HepG2 (cell line): ENCODE measurements at regions not wholly inside any gene's neighbourhood (a gene's known extent, or its start where the extent isn't known, plus 50 kb on each side); places are given as distances from the start of the nearest gene placed in this dataset.

Experiments
- ATAC-seq: fragments of 200-7000 bp; cut with Tn5 transposase; 3 replicates; pipeline ENCODE4 v1.9.1; 2020; ENCODE audit warnings: mild to moderate bottlenecking, moderate library complexity
- BruUV-seq: library from RNA; stranded (reverse); fragments of 400-500 nt; replicated peaks from 2 replicates; lab custom pipeline; 2021; lab: Mats Ljungman, UMichigan
- CTCF ChIA-PET: fragments of 300-600 bp; formaldehyde crosslinking; extraction: SDS; loops from one replicate; lab custom pipeline; 2021; ENCODE audit warnings: low total read pairs, inconsistent platforms, low intra/inter-chr PET ratio; lab: Yijun Ruan, JAX
- POLR2A ChIA-PET: fragments of 350-600 bp; sonication (Branson Sonifier 250); formaldehyde crosslinking; loops from one replicate; lab custom pipeline; 2020; ENCODE audit warnings: antibody characterized with exemption, inconsistent platforms; lab: Yijun Ruan, JAX
- DNase-seq: peaks from one replicate; pipeline ENCODE4 v3.0.0-alpha.2; 2015; ENCODE audit warnings: low spot score
- FAIRE-seq: peaks from 3 replicates; lab custom pipeline; 2011; peaks lifted over from hg19 to GRCh38; lab: Jason Lieb, UNC
- H2AFZ ChIP-seq: one replicate; pipeline ENCODE4 v1.6.1; 2011; ENCODE audit warnings: low read length, inconsistent platforms
- H3K27ac ChIP-seq: fragments of 300-600 bp; 3 replicates; pipeline ENCODE4 v1.8.0; 2011; ENCODE audit warnings: mixed run types, mild to moderate bottlenecking, mixed read lengths, low read length, inconsistent platforms; ENCODE audit not compliant: insufficient read depth; ENCODE audit errors: extremely low read length
- H3K27me3 ChIP-seq, 2 experiments: fragments of 200-600 bp in 1 of 2; 2 replicates in 1 of 2; 3 replicates in 1 of 2; pipeline versions ENCODE4 v1.6.0 to v1.8.0; 2011; ENCODE audit warnings: low read length in 2 of 2, mild to moderate bottlenecking in 2 of 2, moderate library complexity in 2 of 2, inconsistent platforms in 1 of 2; ENCODE audit not compliant: insufficient read depth in 2 of 2, control insufficient read depth in 1 of 2
- H3K36me3 ChIP-seq, 2 experiments: fragments of 200-600 bp in 1 of 2; replicated peaks in 1 of 2; 2 replicates in 1 of 2; 3 replicates in 1 of 2; pipeline versions ENCODE4 v1.5.1 to v1.8.0; 2011; ENCODE audit warnings: low read length in 2 of 2, inconsistent platforms in 1 of 2; ENCODE audit not compliant: insufficient read depth in 2 of 2, control insufficient read depth in 1 of 2
- H3K4me1 ChIP-seq: 2 replicates; pipeline ENCODE4 v1.5.1; 2012; ENCODE audit warnings: low read length, inconsistent platforms; ENCODE audit not compliant: insufficient read depth
- H3K4me2 ChIP-seq: 2 replicates; pipeline ENCODE4 v1.6.0; 2011; ENCODE audit warnings: low read depth, low read length, inconsistent platforms
- H3K4me3 ChIP-seq, 3 experiments: fragments of 200-600 bp in 1 of 3; sonication (generic), shearing (Covaris generic) in 1 of 3; replicated peaks in 1 of 3; 2 replicates each; pipeline ENCODE4 v1.5.1; 2011 to 2016; ENCODE audit warnings: low read length in 3 of 3, inconsistent platforms in 2 of 3, low read depth in 2 of 3, mild to moderate bottlenecking in 2 of 3, control low read depth in 1 of 3, mixed read lengths in 1 of 3; ENCODE audit not compliant: insufficient read depth in 1 of 3
- H3K79me2 ChIP-seq: one replicate; pipeline ENCODE4 v1.6.1; 2011; ENCODE audit warnings: low read length, inconsistent platforms; ENCODE audit not compliant: insufficient read depth
- H3K9ac ChIP-seq: 2 replicates; pipeline ENCODE4 v1.6.0; 2011; ENCODE audit warnings: mild to moderate bottlenecking, low read depth, low read length, inconsistent platforms; ENCODE audit not compliant: insufficient read depth
- H3K9me3 ChIP-seq: 2 replicates; pipeline ENCODE4 v1.5.1; 2012; ENCODE audit warnings: mild to moderate bottlenecking, low read length
- H4K20me1 ChIP-seq: 2 replicates; pipeline ENCODE4 v1.6.0; 2011; ENCODE audit warnings: inconsistent platforms, mild to moderate bottlenecking, low read length, moderate library complexity; ENCODE audit not compliant: insufficient read depth
- CHCHD3 ChIP-seq: sonication (generic); formaldehyde crosslinking; IDR thresholded peaks from 2 replicates; pipeline ENCODE4 v1.8.0; 2022; ENCODE audit warnings: mild to moderate bottlenecking, missing genetic modification reagents, moderate library complexity
- HES4 ChIP-seq: sonication (generic); formaldehyde crosslinking; IDR thresholded peaks from 2 replicates; pipeline ENCODE4 v1.9.0; 2021; ENCODE audit warnings: mild to moderate bottlenecking, missing genetic modification reagents, borderline replicate concordance
- HINFP ChIP-seq: sonication (generic); formaldehyde crosslinking; IDR thresholded peaks from 2 replicates; pipeline ENCODE4 v1.4.0; 2020; ENCODE audit warnings: low read depth, mild to moderate bottlenecking, missing genetic modification reagents
- NCOA5 ChIP-seq: sonication (generic); formaldehyde crosslinking; IDR thresholded peaks from 2 replicates; pipeline ENCODE4 v1.4.0; 2020; ENCODE audit warnings: missing genetic modification reagents
- RBAK ChIP-seq: sonication (generic); formaldehyde crosslinking; IDR thresholded peaks from 2 replicates; pipeline ENCODE4 v1.5.1; 2020; ENCODE audit warnings: mild to moderate bottlenecking, missing genetic modification reagents
- RNF219 ChIP-seq: sonication (generic); formaldehyde crosslinking; IDR thresholded peaks from 2 replicates; pipeline ENCODE4 v1.5.0; 2020; ENCODE audit warnings: mild to moderate bottlenecking, missing genetic modification reagents
- SOX6 ChIP-seq, 2 experiments: fragments of 450-650 bp in 1 of 2; sonication (generic) in 1 of 2; formaldehyde crosslinking in 1 of 2; IDR thresholded peaks; 2 replicates each; pipeline versions ENCODE4 v1.4.0 to v1.6.1; 2017 to 2020; ENCODE audit warnings: antibody characterized with exemption in 1 of 2, mild to moderate bottlenecking in 1 of 2, missing genetic modification reagents in 1 of 2
- ZBTB44 ChIP-seq: sonication (generic); formaldehyde crosslinking; IDR thresholded peaks from 2 replicates; pipeline ENCODE4 v1.4.0; 2020; ENCODE audit warnings: missing genetic modification reagents
- ZEB1 ChIP-seq: IDR thresholded peaks from 2 replicates; pipeline ENCODE4 v1.6.1; 2012; ENCODE audit warnings: mild to moderate bottlenecking, low read depth, inconsistent platforms; ENCODE audit not compliant: insufficient replicate concordance
- ZNF225 ChIP-seq: sonication (generic); formaldehyde crosslinking; IDR thresholded peaks from 2 replicates; pipeline ENCODE4 v1.4.0; 2020; ENCODE audit warnings: mild to moderate bottlenecking, missing genetic modification reagents
- ZNF329 ChIP-seq: sonication (generic); formaldehyde crosslinking; IDR thresholded peaks from 2 replicates; pipeline ENCODE4 v1.9.0; 2021; ENCODE audit warnings: low read depth, mild to moderate bottlenecking, missing genetic modification reagents
- ZNF432 ChIP-seq: sonication (generic); formaldehyde crosslinking; IDR thresholded peaks from 2 replicates; pipeline ENCODE4 v1.5.0; 2020; ENCODE audit warnings: missing genetic modification reagents, mild to moderate bottlenecking, borderline replicate concordance
- ZNF572 ChIP-seq: sonication (generic); formaldehyde crosslinking; IDR thresholded peaks from 2 replicates; pipeline ENCODE4 v1.5.1; 2020; ENCODE audit warnings: mild to moderate bottlenecking, missing genetic modification reagents
- WGBS: methylation state at CpG from one replicate; pipeline ENCODE4 v1.1.6; 2017; ENCODE audit warnings: low lambda C conversion rate; 5-methylcytosine and 5-hydroxymethylcytosine counted together
- in situ Hi-C: cut with HindIII; loops from 2 replicates; pipeline ENCODE4 v1.10.0; 2017; ENCODE audit warnings: low pct_unique_long_range_greater_than_20kb; ENCODE audit not compliant: extremely low pct_ligation_motif_present
- intact Hi-C: fragments of 100-400 bp; cut with micrococcal nuclease; formaldehyde crosslinking; loops from one replicate; pipeline ENCODE4 v1.10.0; 2022; ENCODE audit not compliant: unreplicated experiment

- DNase-seq = no peak
- no peak overlapping the region for H3K4me3 ChIP-seq
- in situ Hi-C loops = no loop called here
- ATAC-seq = peak; percentile 45
- H2AFZ ChIP-seq = no peak overlapping the region
- no peaks in the 10 kb centered on the region for H3K36me3 ChIP-seq
- TF ChIP-seq ZNF572 (CRISPR knock-in tag) = no peak
- no peak for TF ChIP-seq ZNF432 (CRISPR knock-in tag)
- no peak for TF ChIP-seq CHCHD3 (CRISPR knock-in tag)
- no peak for TF ChIP-seq HES4
- no peak for TF ChIP-seq ZBTB44 (CRISPR knock-in tag)
- no peak for TF ChIP-seq HINFP (CRISPR knock-in tag)
- TF ChIP-seq NCOA5 (CRISPR knock-in tag) = no peak
- TF ChIP-seq ZNF329 (CRISPR knock-in tag) = no peak
- no peak for TF ChIP-seq RNF219
- no peak for TF ChIP-seq ZNF225 (CRISPR knock-in tag)
- no peak for TF ChIP-seq ZEB1
- no peak for TF ChIP-seq SOX6 (IDR thresholded peaks at IDR 0.05)
- TF ChIP-seq SOX6 (CRISPR knock-in tag; IDR thresholded peaks at IDR 0.05) = no peak
- no peak for TF ChIP-seq RBAK (CRISPR knock-in tag)
- no peak for FAIRE-seq
- no peaks in the 10 kb centered on the region for H3K79me2 ChIP-seq
- no peak overlapping the region for H3K27ac ChIP-seq
- peaks cover 3 to 59% of the 10 kb centered on the region in 2 experiments; a peak in 4 of 5 replicates for H3K27me3 ChIP-seq
- no TSS peak for BruUV-seq
- no peak overlapping the region for H3K9ac ChIP-seq
- ChIA-PET POLR2A (interaction anchor here (1.4 kb wide), 1 partner anchor 14 kb away, joined by 4 read pairs; no protein-coding TSS in a partner anchor), CTCF (no interaction called here)
- no CpG with 5 or more reads among the region's 9 CpGs for WGBS
- no peak overlapping the region for H3K4me2 ChIP-seq
- H4K20me1 ChIP-seq = no peaks in the 10 kb centered on the region
- intact Hi-C loops = no loop called here
- H3K9me3 ChIP-seq = no peaks in the 10 kb centered on the region
- H3K4me1 ChIP-seq = peaks cover 27% of the 10 kb centered on the region
Measured at GRCh38 chr13:27005556-27005955, 166.1 kb downstream of the USP12 start.
